ENCODE measurements at regions not wholly inside any gene's neighbourhood (a gene's known extent, or its start where the extent isn't known, plus 50 kb on each side); places are given as distances from the start of the nearest gene placed in this dataset.
"Not testable (repeated sequence)": the region's sequence is repeated elsewhere in the genome, so short reads cannot be mapped to it uniquely, and the experiment has no call there.

GRCh38 chr17:53608208-53608607 lies 214.5 kb upstream of the KIF2B start:
- Mint-ChIP-seq H3K27ac (peak overlapping the region; percentile 55), H3K36me3 (ENCODE audit: low read depth) (peaks cover 15% of the 10 kb centered on the region; the same call in 2 of the 3 replicates), H3K4me1 (peaks cover 52% of the 10 kb centered on the region)
- H3K27me3 Mint-ChIP-seq (ENCODE audit: insufficient read depth, low read depth, poor library complexity); DNase-seq (ENCODE audit: low spot score); H3K4me3 Mint-ChIP-seq; H3F3A ChIP-seq (replicated peaks; ENCODE audit: low read depth); H3K9me2 ChIP-seq (ENCODE audit: insufficient read depth); H4K20me1 ChIP-seq (replicated peaks; ENCODE audit: insufficient read depth); H3K27me3 ChIP-seq (ENCODE audit: insufficient read depth); H3K4me3 ChIP-seq; ATAC-seq; H3K9me3 Mint-ChIP-seq; H2AFZ ChIP-seq; H3K79me2 ChIP-seq (replicated peaks; ENCODE audit: insufficient read depth); H3K36me3 ChIP-seq (ENCODE audit: insufficient read depth): not testable (repeated sequence)
- Histone ChIP-seq H3K4me2 (0 out of 2 replicates have a peak overlapping the region, but pooled peaks have one; percentile 3), H3K27ac (ENCODE audit: low read depth) (peak overlapping the region; percentile 93), H3K4me1 (ENCODE audit: insufficient read depth) (peaks cover 11% of the 10 kb centered on the region)

GRCh38 chr17:53607475-53607874 lies 215.3 kb upstream of the KIF2B start:
- Histone ChIP-seq H3F3A (replicated peaks; ENCODE audit: low read depth) (0 out of 2 replicates have a peak, but pooled peaks cover 4% of the 10 kb centered on the region), H3K79me2 (replicated peaks; ENCODE audit: insufficient read depth) (no peaks in the 10 kb centered on the region), H3K4me3 (no peak overlapping the region), H3K27ac (ENCODE audit: low read depth) (peak overlapping the region; percentile 93), H4K20me1 (replicated peaks; ENCODE audit: insufficient read depth) (no peaks in the 10 kb centered on the region), H3K4me2 (no peak overlapping the region), H3K4me1 (ENCODE audit: insufficient read depth) (peaks cover 11% of the 10 kb centered on the region), H3K27me3 (ENCODE audit: insufficient read depth) (no peaks in the 10 kb centered on the region), H2AFZ (no peak overlapping the region), H3K9me2 (ENCODE audit: insufficient read depth) (no peaks in the 10 kb centered on the region), H3K36me3 (ENCODE audit: insufficient read depth) (peaks cover 10% of the 10 kb centered on the region; the same call in 1 of the 2 replicates)
- Mint-ChIP-seq H3K4me3 (0 out of 3 replicates have a peak overlapping the region, but pooled peaks have one; percentile 1), H3K4me1 (peaks cover 47% of the 10 kb centered on the region), H3K9me3 (peaks cover 5% of the 10 kb centered on the region; the same call in 2 of the 3 replicates), H3K36me3 (ENCODE audit: low read depth) (peaks cover 16% of the 10 kb centered on the region; the same call in 2 of the 3 replicates), H3K27me3 (ENCODE audit: insufficient read depth, low read depth, poor library complexity) (peaks cover 3% of the 10 kb centered on the region), H3K27ac (peak overlapping the region; percentile 82)
- peak; percentile 59 for DNase-seq (ENCODE audit: low spot score)
- TF ChIP-seq ZNF114 (CRISPR knock-in tag; IDR thresholded peaks at IDR 0.05) (peak; percentile 94), EZH2phosphoT487 (IDR thresholded peaks at IDR 0.05; ENCODE audit: unreplicated experiment) (no peak)
- TF ChIP-seq, protein P1, sequence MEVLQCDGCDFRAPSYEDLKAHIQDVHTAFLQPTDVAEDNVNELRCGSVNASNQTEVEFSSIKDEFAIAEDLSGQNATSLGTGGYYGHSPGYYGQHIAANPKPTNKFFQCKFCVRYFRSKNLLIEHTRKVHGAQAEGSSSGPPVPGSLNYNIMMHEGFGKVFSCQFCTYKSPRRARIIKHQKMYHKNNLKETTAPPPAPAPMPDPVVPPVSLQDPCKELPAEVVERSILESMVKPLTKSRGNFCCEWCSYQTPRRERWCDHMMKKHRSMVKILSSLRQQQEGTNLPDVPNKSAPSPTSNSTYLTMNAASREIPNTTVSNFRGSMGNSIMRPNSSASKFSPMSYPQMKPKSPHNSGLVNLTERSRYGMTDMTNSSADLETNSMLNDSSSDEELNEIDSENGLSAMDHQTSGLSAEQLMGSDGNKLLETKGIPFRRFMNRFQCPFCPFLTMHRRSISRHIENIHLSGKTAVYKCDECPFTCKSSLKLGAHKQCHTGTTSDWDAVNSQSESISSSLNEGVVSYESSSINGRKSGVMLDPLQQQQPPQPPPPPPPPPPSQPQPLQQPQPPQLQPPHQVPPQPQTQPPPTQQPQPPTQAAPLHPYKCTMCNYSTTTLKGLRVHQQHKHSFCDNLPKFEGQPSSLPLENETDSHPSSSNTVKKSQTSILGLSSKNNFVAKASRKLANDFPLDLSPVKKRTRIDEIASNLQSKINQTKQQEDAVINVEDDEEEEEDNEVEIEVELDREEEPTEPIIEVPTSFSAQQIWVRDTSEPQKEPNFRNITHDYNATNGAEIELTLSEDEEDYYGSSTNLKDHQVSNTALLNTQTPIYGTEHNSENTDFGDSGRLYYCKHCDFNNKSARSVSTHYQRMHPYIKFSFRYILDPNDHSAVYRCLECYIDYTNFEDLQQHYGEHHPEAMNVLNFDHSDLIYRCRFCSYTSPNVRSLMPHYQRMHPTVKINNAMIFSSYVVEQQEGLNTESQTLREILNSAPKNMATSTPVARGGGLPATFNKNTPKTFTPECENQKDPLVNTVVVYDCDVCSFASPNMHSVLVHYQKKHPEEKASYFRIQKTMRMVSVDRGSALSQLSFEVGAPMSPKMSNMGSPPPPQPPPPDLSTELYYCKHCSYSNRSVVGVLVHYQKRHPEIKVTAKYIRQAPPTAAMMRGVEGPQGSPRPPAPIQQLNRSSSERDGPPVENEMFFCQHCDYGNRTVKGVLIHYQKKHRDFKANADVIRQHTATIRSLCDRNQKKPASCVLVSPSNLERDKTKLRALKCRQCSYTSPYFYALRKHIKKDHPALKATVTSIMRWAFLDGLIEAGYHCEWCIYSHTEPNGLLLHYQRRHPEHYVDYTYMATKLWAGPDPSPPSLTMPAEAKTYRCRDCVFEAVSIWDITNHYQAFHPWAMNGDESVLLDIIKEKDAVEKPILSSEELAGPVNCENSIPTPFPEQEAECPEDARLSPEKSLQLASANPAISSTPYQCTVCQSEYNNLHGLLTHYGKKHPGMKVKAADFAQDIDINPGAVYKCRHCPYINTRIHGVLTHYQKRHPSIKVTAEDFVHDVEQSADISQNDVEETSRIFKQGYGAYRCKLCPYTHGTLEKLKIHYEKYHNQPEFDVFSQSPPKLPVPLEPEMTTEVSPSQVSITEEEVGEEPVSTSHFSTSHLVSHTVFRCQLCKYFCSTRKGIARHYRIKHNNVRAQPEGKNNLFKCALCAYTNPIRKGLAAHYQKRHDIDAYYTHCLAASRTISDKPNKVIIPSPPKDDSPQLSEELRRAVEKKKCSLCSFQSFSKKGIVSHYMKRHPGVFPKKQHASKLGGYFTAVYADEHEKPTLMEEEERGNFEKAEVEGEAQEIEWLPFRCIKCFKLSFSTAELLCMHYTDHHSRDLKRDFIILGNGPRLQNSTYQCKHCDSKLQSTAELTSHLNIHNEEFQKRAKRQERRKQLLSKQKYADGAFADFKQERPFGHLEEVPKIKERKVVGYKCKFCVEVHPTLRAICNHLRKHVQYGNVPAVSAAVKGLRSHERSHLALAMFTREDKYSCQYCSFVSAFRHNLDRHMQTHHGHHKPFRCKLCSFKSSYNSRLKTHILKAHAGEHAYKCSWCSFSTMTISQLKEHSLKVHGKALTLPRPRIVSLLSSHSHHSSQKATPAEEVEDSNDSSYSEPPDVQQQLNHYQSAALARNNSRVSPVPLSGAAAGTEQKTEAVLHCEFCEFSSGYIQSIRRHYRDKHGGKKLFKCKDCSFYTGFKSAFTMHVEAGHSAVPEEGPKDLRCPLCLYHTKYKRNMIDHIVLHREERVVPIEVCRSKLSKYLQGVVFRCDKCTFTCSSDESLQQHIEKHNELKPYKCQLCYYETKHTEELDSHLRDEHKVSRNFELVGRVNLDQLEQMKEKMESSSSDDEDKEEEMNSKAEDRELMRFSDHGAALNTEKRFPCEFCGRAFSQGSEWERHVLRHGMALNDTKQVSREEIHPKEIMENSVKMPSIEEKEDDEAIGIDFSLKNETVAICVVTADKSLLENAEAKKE (CRISPR knock-in tag; IDR thresholded peaks at IDR 0.05), result peak; percentile 98
- ATAC-seq, result peak; percentile 95

Data from GM23338 (cell line).